ENCODE measurements at regions not wholly inside any gene's neighbourhood (a gene's known extent, or its start where the extent isn't known, plus 50 kb on each side); places are given as distances from the start of the nearest gene placed in this dataset.

DNA sequence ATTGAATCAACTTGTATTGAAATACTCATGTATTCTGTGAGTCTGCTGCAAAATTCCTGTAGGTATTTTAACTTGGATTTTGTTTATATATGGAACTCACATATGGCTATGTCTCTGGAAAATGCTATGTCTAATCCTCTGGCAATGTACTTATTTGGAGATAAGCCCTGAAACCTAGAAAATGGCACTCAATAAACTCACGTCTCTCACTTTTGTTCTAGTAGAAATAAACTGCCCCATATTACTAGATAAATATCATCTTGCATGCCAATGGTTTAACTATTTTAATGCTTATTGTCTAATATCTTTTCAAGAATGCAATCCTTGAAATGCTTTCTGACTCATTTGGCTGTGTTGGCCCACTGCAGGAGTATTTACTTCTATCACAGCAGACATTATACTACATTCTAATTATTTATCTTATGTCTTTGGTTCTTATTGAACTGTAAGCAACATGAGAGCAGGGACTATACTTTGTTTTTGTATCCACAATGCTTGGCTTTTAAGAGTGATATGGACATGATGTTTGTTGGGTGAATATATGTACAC is 292.2 kb upstream of the RSPO3 start:
- TF ChIP-seq, protein P1, sequence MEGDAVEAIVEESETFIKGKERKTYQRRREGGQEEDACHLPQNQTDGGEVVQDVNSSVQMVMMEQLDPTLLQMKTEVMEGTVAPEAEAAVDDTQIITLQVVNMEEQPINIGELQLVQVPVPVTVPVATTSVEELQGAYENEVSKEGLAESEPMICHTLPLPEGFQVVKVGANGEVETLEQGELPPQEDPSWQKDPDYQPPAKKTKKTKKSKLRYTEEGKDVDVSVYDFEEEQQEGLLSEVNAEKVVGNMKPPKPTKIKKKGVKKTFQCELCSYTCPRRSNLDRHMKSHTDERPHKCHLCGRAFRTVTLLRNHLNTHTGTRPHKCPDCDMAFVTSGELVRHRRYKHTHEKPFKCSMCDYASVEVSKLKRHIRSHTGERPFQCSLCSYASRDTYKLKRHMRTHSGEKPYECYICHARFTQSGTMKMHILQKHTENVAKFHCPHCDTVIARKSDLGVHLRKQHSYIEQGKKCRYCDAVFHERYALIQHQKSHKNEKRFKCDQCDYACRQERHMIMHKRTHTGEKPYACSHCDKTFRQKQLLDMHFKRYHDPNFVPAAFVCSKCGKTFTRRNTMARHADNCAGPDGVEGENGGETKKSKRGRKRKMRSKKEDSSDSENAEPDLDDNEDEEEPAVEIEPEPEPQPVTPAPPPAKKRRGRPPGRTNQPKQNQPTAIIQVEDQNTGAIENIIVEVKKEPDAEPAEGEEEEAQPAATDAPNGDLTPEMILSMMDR (IDR thresholded peaks at IDR 0.05; ENCODE audit: insufficient read depth, low read depth, low read length) = no peak
- no peak for TF ChIP-seq EZH2 (IDR thresholded peaks at IDR 0.05; ENCODE audit: insufficient read depth, low read length)
